HL-60 (cell line): ENCODE measurements at regions not wholly inside any gene's neighbourhood (a gene's known extent, or its start where the extent isn't known, plus 50 kb on each side); places are given as distances from the start of the nearest gene placed in this dataset.

ENCODE experiments used
- TF ChIP-seq, protein P1 (sequence below): IDR thresholded peaks from one replicate; pipeline ENCODE4 v1.5.1; 2011; ENCODE audit warnings: low read length, control low read depth, inconsistent platforms; ENCODE audit not compliant: insufficient read depth
- TF ChIP-seq, protein P2 (sequence below): IDR thresholded peaks from 2 replicates; pipeline ENCODE4 v1.6.1; 2012; ENCODE audit warnings: low read depth; ENCODE audit not compliant: insufficient replicate concordance

DNA sequence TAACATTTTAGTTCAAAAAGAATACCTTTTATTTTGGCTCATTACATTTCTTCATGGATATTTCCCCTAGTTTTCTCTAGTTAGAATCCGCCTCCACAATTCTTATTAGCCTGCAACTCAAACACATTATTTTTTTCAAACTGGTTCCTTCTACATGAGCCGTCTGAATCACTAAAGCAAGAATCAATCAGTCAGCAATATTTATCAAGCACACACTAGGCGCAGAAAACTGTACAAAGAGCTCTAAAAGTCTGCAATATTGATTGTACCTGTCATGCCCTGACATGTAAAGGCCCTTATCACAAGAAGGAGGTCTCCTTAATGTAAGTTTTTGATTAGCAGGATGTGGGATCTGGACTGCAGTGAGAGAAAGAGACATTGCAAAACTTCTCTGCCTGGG is 94.8 kb upstream of the CENPE start:
- TF ChIP-seq, protein P1, sequence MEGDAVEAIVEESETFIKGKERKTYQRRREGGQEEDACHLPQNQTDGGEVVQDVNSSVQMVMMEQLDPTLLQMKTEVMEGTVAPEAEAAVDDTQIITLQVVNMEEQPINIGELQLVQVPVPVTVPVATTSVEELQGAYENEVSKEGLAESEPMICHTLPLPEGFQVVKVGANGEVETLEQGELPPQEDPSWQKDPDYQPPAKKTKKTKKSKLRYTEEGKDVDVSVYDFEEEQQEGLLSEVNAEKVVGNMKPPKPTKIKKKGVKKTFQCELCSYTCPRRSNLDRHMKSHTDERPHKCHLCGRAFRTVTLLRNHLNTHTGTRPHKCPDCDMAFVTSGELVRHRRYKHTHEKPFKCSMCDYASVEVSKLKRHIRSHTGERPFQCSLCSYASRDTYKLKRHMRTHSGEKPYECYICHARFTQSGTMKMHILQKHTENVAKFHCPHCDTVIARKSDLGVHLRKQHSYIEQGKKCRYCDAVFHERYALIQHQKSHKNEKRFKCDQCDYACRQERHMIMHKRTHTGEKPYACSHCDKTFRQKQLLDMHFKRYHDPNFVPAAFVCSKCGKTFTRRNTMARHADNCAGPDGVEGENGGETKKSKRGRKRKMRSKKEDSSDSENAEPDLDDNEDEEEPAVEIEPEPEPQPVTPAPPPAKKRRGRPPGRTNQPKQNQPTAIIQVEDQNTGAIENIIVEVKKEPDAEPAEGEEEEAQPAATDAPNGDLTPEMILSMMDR, result no peak
- TF ChIP-seq, protein P2, sequence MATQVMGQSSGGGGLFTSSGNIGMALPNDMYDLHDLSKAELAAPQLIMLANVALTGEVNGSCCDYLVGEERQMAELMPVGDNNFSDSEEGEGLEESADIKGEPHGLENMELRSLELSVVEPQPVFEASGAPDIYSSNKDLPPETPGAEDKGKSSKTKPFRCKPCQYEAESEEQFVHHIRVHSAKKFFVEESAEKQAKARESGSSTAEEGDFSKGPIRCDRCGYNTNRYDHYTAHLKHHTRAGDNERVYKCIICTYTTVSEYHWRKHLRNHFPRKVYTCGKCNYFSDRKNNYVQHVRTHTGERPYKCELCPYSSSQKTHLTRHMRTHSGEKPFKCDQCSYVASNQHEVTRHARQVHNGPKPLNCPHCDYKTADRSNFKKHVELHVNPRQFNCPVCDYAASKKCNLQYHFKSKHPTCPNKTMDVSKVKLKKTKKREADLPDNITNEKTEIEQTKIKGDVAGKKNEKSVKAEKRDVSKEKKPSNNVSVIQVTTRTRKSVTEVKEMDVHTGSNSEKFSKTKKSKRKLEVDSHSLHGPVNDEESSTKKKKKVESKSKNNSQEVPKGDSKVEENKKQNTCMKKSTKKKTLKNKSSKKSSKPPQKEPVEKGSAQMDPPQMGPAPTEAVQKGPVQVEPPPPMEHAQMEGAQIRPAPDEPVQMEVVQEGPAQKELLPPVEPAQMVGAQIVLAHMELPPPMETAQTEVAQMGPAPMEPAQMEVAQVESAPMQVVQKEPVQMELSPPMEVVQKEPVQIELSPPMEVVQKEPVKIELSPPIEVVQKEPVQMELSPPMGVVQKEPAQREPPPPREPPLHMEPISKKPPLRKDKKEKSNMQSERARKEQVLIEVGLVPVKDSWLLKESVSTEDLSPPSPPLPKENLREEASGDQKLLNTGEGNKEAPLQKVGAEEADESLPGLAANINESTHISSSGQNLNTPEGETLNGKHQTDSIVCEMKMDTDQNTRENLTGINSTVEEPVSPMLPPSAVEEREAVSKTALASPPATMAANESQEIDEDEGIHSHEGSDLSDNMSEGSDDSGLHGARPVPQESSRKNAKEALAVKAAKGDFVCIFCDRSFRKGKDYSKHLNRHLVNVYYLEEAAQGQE, result no peak
